Astrocyte (in vitro differentiated cells and primary cell): ENCODE measurements at regions not wholly inside any gene's neighbourhood (a gene's known extent, or its start where the extent isn't known, plus 50 kb on each side); places are given as distances from the start of the nearest gene placed in this dataset.
A peak's percentile ranks its signal among the peaks of the same experiment; 100 is the strongest.

Experiments
- DNase-seq: peaks from one replicate; pipeline ENCODE4 v3.0.0-alpha.2; 2010; ENCODE audit warnings: low read depth
- FAIRE-seq: peaks from 2 replicates; lab custom pipeline; 2011; peaks lifted over from hg19 to GRCh38; lab: Jason Lieb, UNC
- H2AFZ ChIP-seq: 2 replicates; pipeline ENCODE4 v1.6.0; 2012; ENCODE audit warnings: low read depth, low read length, inconsistent platforms
- H3K27ac ChIP-seq: 2 replicates; pipeline ENCODE4 v1.5.1; 2011; ENCODE audit warnings: low read depth, low read length, inconsistent platforms
- H3K27me3 ChIP-seq: 2 replicates; pipeline ENCODE4 v1.6.0; 2011; ENCODE audit warnings: low read length, inconsistent platforms; ENCODE audit not compliant: insufficient read depth
- H3K36me3 ChIP-seq: 2 replicates; pipeline ENCODE4 v1.5.1; 2011; ENCODE audit warnings: low read length, inconsistent platforms; ENCODE audit not compliant: insufficient read depth
- H3K4me1 ChIP-seq: 2 replicates; pipeline ENCODE4 v1.5.1; 2011; ENCODE audit warnings: low read length, inconsistent platforms; ENCODE audit not compliant: insufficient read depth
- H3K4me2 ChIP-seq: 2 replicates; pipeline ENCODE4 v1.6.0; 2012; ENCODE audit warnings: low read length, inconsistent platforms
- H3K4me3 ChIP-seq: 2 replicates; pipeline ENCODE4 v1.5.1; 2011; ENCODE audit warnings: low read depth, mild to moderate bottlenecking, low read length, inconsistent platforms; ENCODE audit not compliant: insufficient read depth
- H3K79me2 ChIP-seq: 2 replicates; pipeline ENCODE4 v1.6.0; 2012; ENCODE audit warnings: mild to moderate bottlenecking, low read length, inconsistent platforms; ENCODE audit not compliant: insufficient read depth
- H3K9ac ChIP-seq: 2 replicates; pipeline ENCODE4 v1.6.0; 2012; ENCODE audit warnings: mild to moderate bottlenecking, low read length, inconsistent platforms
- H3K9me3 ChIP-seq: 2 replicates; pipeline ENCODE4 v1.5.1; 2012; ENCODE audit warnings: low read depth, mild to moderate bottlenecking, low read length, inconsistent platforms; ENCODE audit not compliant: insufficient read depth
- H4K20me1 ChIP-seq: 2 replicates; pipeline ENCODE4 v1.6.0; 2012; ENCODE audit warnings: low read length, inconsistent platforms; ENCODE audit not compliant: insufficient read depth
- H3K27ac Mint-ChIP-seq: one replicate; pipeline ENCODE4 v1.8.0; 2021; ENCODE audit warnings: mild to moderate bottlenecking, mixed read lengths; ENCODE audit not compliant: unreplicated experiment
- H3K27me3 Mint-ChIP-seq: one replicate; pipeline ENCODE4 v1.8.0; 2021; ENCODE audit warnings: low read depth, mixed read lengths; ENCODE audit not compliant: unreplicated experiment
- H3K36me3 Mint-ChIP-seq: one replicate; pipeline ENCODE4 v1.8.0; 2021; ENCODE audit warnings: low read depth, mixed read lengths; ENCODE audit not compliant: unreplicated experiment
- H3K4me1 Mint-ChIP-seq: one replicate; pipeline ENCODE4 v1.8.0; 2021; ENCODE audit warnings: low read depth, mixed read lengths; ENCODE audit not compliant: unreplicated experiment
- H3K4me3 Mint-ChIP-seq: one replicate; pipeline ENCODE4 v1.8.0; 2021; ENCODE audit warnings: mild to moderate bottlenecking, moderate library complexity, mixed read lengths; ENCODE audit not compliant: unreplicated experiment
- H3K9me3 Mint-ChIP-seq: one replicate; pipeline ENCODE4 v1.8.0; 2021; ENCODE audit warnings: mild to moderate bottlenecking, mixed read lengths; ENCODE audit not compliant: unreplicated experiment
- EZH2 ChIP-seq: IDR thresholded peaks from 2 replicates; pipeline ENCODE4 v1.6.1; 2012; ENCODE audit warnings: mild to moderate bottlenecking, low read length, inconsistent platforms; ENCODE audit not compliant: insufficient read depth
- TF ChIP-seq, protein P1 (sequence below): IDR thresholded peaks from 2 replicates; pipeline ENCODE4 v1.5.1; 2011; ENCODE audit warnings: low read depth, mild to moderate bottlenecking, inconsistent platforms, low read length, moderate library complexity; ENCODE audit not compliant: insufficient read depth

- no peaks in the 10 kb centered on the region for H3K27me3 Mint-ChIP-seq
- no peak overlapping the region for H3K27ac Mint-ChIP-seq
- DNase-seq = peak; percentile 97
- peak; percentile 55 for FAIRE-seq
- Histone ChIP-seq H3K4me2 (peak overlapping the region; percentile 34), H3K27ac (no peak overlapping the region), H3K79me2 (no peaks in the 10 kb centered on the region), H3K9ac (no peak overlapping the region), H3K4me3 (no peak overlapping the region), H2AFZ (no peak overlapping the region), H4K20me1 (no peaks in the 10 kb centered on the region), H3K36me3 (no peaks in the 10 kb centered on the region), H3K27me3 (no peaks in the 10 kb centered on the region), H3K4me1 (no peaks in the 10 kb centered on the region), H3K9me3 (no peaks in the 10 kb centered on the region)
- no peak overlapping the region for H3K4me3 Mint-ChIP-seq
- no peaks in the 10 kb centered on the region for H3K36me3 Mint-ChIP-seq
- no peak for TF ChIP-seq EZH2
- TF ChIP-seq, protein P1, sequence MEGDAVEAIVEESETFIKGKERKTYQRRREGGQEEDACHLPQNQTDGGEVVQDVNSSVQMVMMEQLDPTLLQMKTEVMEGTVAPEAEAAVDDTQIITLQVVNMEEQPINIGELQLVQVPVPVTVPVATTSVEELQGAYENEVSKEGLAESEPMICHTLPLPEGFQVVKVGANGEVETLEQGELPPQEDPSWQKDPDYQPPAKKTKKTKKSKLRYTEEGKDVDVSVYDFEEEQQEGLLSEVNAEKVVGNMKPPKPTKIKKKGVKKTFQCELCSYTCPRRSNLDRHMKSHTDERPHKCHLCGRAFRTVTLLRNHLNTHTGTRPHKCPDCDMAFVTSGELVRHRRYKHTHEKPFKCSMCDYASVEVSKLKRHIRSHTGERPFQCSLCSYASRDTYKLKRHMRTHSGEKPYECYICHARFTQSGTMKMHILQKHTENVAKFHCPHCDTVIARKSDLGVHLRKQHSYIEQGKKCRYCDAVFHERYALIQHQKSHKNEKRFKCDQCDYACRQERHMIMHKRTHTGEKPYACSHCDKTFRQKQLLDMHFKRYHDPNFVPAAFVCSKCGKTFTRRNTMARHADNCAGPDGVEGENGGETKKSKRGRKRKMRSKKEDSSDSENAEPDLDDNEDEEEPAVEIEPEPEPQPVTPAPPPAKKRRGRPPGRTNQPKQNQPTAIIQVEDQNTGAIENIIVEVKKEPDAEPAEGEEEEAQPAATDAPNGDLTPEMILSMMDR = no peak
- H3K4me1 Mint-ChIP-seq = no peaks in the 10 kb centered on the region
- peaks cover 4% of the 10 kb centered on the region for H3K9me3 Mint-ChIP-seq
These were observed 183.7 kb upstream of the LDB2 start for GRCh38 chr4:17082186-17082585.

- no peaks in the 10 kb centered on the region for H3K9me3 ChIP-seq
- peaks cover 2% of the 10 kb centered on the region for H3K9me3 Mint-ChIP-seq
- no peaks in the 10 kb centered on the region for H3K27me3 ChIP-seq
- H3K79me2 ChIP-seq = no peaks in the 10 kb centered on the region
- no peak overlapping the region for H2AFZ ChIP-seq
- no peak overlapping the region for H3K4me2 ChIP-seq
- no peaks in the 10 kb centered on the region for H3K4me1 ChIP-seq
- no peak overlapping the region for H3K4me3 Mint-ChIP-seq
- no peak for DNase-seq
- H3K9ac ChIP-seq = no peak overlapping the region
- H3K4me3 ChIP-seq = no peak overlapping the region
- H3K27ac Mint-ChIP-seq = no peak overlapping the region
- TF ChIP-seq, protein P1 = no peak
- FAIRE-seq = no peak
- H3K36me3 Mint-ChIP-seq = no peaks in the 10 kb centered on the region
- H3K27me3 Mint-ChIP-seq = no peaks in the 10 kb centered on the region
- H4K20me1 ChIP-seq = no peaks in the 10 kb centered on the region
- no peak overlapping the region for H3K27ac ChIP-seq
- H3K36me3 ChIP-seq = no peaks in the 10 kb centered on the region
- no peaks in the 10 kb centered on the region for H3K4me1 Mint-ChIP-seq
These were observed 182.7 kb upstream of the LDB2 start for GRCh38 chr4:17081179-17081578.

DNA sequence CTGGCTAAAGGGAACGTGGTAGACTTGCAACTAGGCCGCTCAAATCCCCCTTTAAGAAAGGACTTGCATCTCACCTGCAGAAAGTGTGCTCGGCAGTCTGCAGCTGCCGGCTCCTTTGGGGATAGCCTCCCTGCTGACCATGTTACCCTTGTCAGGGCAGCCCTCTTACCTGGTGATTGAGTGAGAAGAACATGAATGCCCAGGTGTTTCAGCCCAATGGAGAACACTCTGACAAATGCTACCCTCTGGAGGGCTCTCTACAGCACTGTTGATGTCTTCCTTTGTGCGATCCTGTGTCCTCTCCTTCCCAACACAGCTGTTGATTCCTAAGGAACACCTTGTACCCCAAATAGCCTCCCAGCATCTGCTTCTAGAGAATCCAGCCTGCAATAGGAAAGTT lies 178.7 kb upstream of the LDB2 start:
- H4K20me1 ChIP-seq = no peaks in the 10 kb centered on the region
- H3K27me3 ChIP-seq = no peaks in the 10 kb centered on the region
- FAIRE-seq = no peak
- no peak overlapping the region for H3K4me3 Mint-ChIP-seq
- no peaks in the 10 kb centered on the region for H3K4me1 ChIP-seq
- H3K27me3 Mint-ChIP-seq = no peaks in the 10 kb centered on the region
- no peaks in the 10 kb centered on the region for H3K36me3 ChIP-seq
- H3K4me2 ChIP-seq = no peak overlapping the region
- no peak overlapping the region for H3K27ac ChIP-seq
- peaks cover 6% of the 10 kb centered on the region for H3K4me1 Mint-ChIP-seq
- no peak overlapping the region for H3K27ac Mint-ChIP-seq
- no peak overlapping the region for H3K9ac ChIP-seq
- DNase-seq = no peak
- no peaks in the 10 kb centered on the region for H3K79me2 ChIP-seq
- no peak overlapping the region for H3K4me3 ChIP-seq
- TF ChIP-seq, protein P1 = no peak
- no peak for TF ChIP-seq EZH2
- no peaks in the 10 kb centered on the region for H3K9me3 Mint-ChIP-seq
- H3K36me3 Mint-ChIP-seq = no peaks in the 10 kb centered on the region
- no peaks in the 10 kb centered on the region for H3K9me3 ChIP-seq
- no peak overlapping the region for H2AFZ ChIP-seq
